Chondrocyte (in vitro differentiated cells): ENCODE measurements at regions not wholly inside any gene's neighbourhood (a gene's known extent, or its start where the extent isn't known, plus 50 kb on each side); places are given as distances from the start of the nearest gene placed in this dataset.
A peak's percentile ranks its signal among the peaks of the same experiment; 100 is the strongest.

Source experiments
- DNase-seq: peaks from one replicate; pipeline ENCODE4 v3.0.0; 2021; ENCODE audit warnings: mixed read lengths, low spot score
- H3K27ac Mint-ChIP-seq: one replicate; pipeline ENCODE4 v1.8.0; 2021; ENCODE audit warnings: mild to moderate bottlenecking, moderate library complexity, mixed read lengths; ENCODE audit not compliant: unreplicated experiment
- H3K27me3 Mint-ChIP-seq: 2 replicates; pipeline ENCODE4 v1.8.0; 2021; ENCODE audit warnings: low read depth, mixed read lengths
- H3K36me3 Mint-ChIP-seq: 2 replicates; pipeline ENCODE4 v1.8.0; 2021; ENCODE audit warnings: low read depth, mixed read lengths
- H3K4me1 Mint-ChIP-seq: 2 replicates; pipeline ENCODE4 v1.8.0; 2021; ENCODE audit warnings: low read depth, mild to moderate bottlenecking, mixed read lengths
- H3K4me3 Mint-ChIP-seq: one replicate; pipeline ENCODE4 v1.8.0; 2021; ENCODE audit warnings: mild to moderate bottlenecking, moderate library complexity, mixed read lengths; ENCODE audit not compliant: unreplicated experiment
- H3K9me3 Mint-ChIP-seq: 2 replicates; pipeline ENCODE4 v1.8.0; 2021; ENCODE audit warnings: low read depth, mixed read lengths
- TF ChIP-seq, protein P1 (sequence below): fragments of 200-600 bp; sonication (generic); IDR thresholded peaks from 2 replicates; pipeline ENCODE4 v1.5.0; 2021; ENCODE audit warnings: antibody characterized with exemption, mild to moderate bottlenecking, moderate library complexity

DNA sequence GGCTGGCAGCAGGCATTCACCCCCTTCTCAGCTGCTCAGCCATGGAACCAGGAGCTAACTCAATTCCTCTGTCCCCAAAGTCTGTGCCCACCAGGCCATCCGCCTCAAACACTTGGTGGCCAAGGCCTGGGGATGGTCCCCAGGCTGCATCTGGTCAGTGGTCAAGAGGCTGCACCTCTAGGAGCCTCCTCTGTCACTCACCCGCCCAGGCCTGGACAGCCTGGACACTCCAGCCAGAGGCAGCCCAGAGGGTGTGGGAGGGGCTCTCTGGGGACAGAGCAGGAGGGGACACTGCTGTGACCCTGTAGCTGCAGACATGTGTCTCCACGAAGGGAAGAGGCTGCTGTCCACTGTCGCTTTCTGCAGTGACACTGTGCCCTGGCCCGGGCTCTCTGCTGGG is 416.6 kb upstream of the SULF2 start:
- DNase-seq = no peak
- Mint-ChIP-seq H3K36me3 (no peaks in the 10 kb centered on the region), H3K4me3 (no peak overlapping the region), H3K27me3 (peaks cover 25% of the 10 kb centered on the region), H3K9me3 (no peaks in the 10 kb centered on the region), H3K4me1 (peaks cover 7% of the 10 kb centered on the region), H3K27ac (no peak overlapping the region)
- TF ChIP-seq, protein P1, sequence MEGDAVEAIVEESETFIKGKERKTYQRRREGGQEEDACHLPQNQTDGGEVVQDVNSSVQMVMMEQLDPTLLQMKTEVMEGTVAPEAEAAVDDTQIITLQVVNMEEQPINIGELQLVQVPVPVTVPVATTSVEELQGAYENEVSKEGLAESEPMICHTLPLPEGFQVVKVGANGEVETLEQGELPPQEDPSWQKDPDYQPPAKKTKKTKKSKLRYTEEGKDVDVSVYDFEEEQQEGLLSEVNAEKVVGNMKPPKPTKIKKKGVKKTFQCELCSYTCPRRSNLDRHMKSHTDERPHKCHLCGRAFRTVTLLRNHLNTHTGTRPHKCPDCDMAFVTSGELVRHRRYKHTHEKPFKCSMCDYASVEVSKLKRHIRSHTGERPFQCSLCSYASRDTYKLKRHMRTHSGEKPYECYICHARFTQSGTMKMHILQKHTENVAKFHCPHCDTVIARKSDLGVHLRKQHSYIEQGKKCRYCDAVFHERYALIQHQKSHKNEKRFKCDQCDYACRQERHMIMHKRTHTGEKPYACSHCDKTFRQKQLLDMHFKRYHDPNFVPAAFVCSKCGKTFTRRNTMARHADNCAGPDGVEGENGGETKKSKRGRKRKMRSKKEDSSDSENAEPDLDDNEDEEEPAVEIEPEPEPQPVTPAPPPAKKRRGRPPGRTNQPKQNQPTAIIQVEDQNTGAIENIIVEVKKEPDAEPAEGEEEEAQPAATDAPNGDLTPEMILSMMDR = no peak

DNA sequence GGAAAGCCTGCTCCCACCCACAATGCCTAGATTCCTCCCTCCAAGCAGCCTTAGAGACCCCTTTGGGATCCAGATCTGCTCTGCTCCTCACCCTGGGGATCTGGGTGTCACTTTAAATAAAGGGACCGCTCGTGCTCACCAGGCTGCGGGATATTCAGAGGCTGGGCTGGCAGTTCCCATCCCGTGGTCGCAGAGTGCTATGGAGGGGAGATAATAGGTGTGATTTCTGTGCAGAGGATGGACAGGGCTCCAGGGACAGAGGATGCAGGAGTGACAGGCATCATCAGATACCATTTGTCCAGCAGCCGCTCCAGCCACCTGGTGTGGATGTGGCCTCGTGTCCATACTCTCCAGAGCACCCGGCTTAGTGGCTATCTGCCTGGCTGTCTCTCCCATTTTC is 415.9 kb upstream of the SULF2 start:
- H3K4me3 Mint-ChIP-seq = no peak overlapping the region
- peaks cover 22% of the 10 kb centered on the region for H3K27me3 Mint-ChIP-seq
- no peaks in the 10 kb centered on the region for H3K9me3 Mint-ChIP-seq
- TF ChIP-seq, protein P1 = no peak
- no peak for DNase-seq
- H3K27ac Mint-ChIP-seq = no peak overlapping the region
- H3K4me1 Mint-ChIP-seq = peaks cover 12% of the 10 kb centered on the region
- H3K36me3 Mint-ChIP-seq = no peaks in the 10 kb centered on the region

DNA sequence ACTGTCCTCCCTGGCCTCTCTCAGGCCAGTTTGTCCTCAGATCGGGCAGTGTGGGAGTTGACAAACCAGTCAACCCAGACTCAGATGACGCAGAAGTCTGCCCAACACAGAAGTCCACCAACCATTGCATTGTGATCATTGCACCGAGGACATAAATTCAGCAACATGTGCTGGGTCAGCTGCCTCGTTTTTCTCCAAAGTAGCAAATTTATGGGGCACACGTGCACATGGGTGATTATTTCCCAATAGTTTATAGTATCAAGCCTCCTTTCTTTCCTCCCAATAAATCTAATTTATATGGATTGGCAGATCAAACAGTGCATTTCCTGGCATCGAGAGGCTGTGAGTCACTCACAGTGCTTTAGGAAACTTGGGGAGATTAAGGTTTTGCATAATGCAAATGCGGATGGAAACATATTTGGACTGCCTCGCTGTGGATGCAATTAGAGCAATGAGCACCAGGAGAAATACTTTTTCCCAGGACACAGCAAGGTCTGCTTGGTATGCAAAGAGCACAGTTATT is 413.7 kb upstream of the SULF2 start:
- Mint-ChIP-seq H3K4me3 (no peak overlapping the region), H3K4me1 (peaks cover 12% of the 10 kb centered on the region), H3K27ac (no peak overlapping the region), H3K36me3 (no peaks in the 10 kb centered on the region), H3K9me3 (no peaks in the 10 kb centered on the region), H3K27me3 (peaks cover 24% of the 10 kb centered on the region)
- TF ChIP-seq, protein P1 = no peak
- DNase-seq = no peak

DNA sequence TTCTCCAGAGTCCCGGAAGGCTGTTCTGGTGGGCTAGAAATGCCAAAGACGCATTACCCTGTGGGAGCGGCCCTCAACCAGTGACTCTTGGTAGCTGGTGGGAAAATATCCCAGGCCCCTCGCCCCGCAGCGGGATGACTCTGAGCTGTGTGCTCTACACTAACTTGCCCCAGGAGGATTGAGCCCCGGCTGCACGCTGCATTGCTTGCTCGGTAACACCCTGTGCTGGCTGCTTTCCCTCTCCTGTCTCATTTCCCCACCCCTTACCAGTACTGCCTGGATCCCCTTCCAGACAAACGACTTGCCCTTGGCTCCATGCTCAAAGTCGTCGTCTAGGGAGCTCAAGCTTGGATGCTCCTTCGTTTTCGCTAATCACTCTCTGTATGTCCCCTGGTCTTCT is 411.8 kb upstream of the SULF2 start:
- no peak overlapping the region for H3K4me3 Mint-ChIP-seq
- DNase-seq = no peak
- H3K4me1 Mint-ChIP-seq = peaks cover 12% of the 10 kb centered on the region
- peak overlapping the region; percentile 32 for H3K27ac Mint-ChIP-seq
- H3K36me3 Mint-ChIP-seq = no peaks in the 10 kb centered on the region
- H3K9me3 Mint-ChIP-seq = no peaks in the 10 kb centered on the region
- TF ChIP-seq, protein P1 = no peak
- peaks cover 12% of the 10 kb centered on the region for H3K27me3 Mint-ChIP-seq

DNA sequence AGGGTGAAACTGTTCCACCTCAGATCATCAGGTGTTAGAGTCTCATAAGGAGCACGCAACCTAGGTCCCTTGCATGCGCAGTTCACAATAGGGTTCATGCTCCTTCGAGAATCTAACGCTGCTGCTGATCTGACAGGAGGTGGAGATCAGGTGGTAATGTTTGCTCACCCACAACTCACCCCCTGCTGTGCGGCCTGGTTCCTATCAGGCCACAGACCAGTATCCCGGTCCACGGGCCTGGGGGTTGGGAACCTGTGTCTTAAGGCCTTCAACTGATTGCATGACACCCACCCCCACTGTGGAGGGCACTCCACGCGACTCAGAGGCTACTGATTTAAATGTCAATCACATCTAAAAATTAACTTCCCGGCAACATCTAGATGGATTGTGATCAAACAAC is 411.2 kb upstream of the SULF2 start:
- peaks cover 12% of the 10 kb centered on the region for H3K4me1 Mint-ChIP-seq

More for the DNA sequence above, 411.2 kb upstream of the SULF2 start:
- H3K27ac Mint-ChIP-seq = no peak overlapping the region
- no peaks in the 10 kb centered on the region for H3K36me3 Mint-ChIP-seq
- no peak for DNase-seq
- TF ChIP-seq, protein P1 = no peak
- peaks cover 12% of the 10 kb centered on the region for H3K27me3 Mint-ChIP-seq
- peak overlapping the region; percentile 12 for H3K4me3 Mint-ChIP-seq
- no peaks in the 10 kb centered on the region for H3K9me3 Mint-ChIP-seq
